CD4-positive, alpha-beta T cell (primary cell): ENCODE measurements at regions not wholly inside any gene's neighbourhood (a gene's known extent, or its start where the extent isn't known, plus 50 kb on each side); places are given as distances from the start of the nearest gene placed in this dataset.

Experiments used
- ATAC-seq: fragments of 200-7000 bp; cut with Tn5 transposase; one replicate; pipeline ENCODE4 v1.10.0; 2022; ENCODE audit warnings: mild to moderate bottlenecking; ENCODE audit not compliant: poor library complexity
- CTCF ChIA-PET: fragments of 350-600 bp; sonication (Branson Sonifier 250); formaldehyde crosslinking; loops from one replicate; lab custom pipeline; 2021; ENCODE audit warnings: antibody characterized with exemption, inconsistent platforms; lab: Charles Lee
- POLR2A ChIA-PET: fragments of 350-600 bp; sonication (Branson Sonifier 250); formaldehyde crosslinking; loops from one replicate; lab custom pipeline; 2021; ENCODE audit warnings: antibody characterized with exemption, inconsistent platforms; lab: Charles Lee
- DNase-seq, 14 experiments: peaks; one replicate each; pipeline ENCODE4 v3.0.0-alpha.2; 2013 to 2020; ENCODE audit warnings: mixed read lengths in 2 of 14
- H3K27ac ChIP-seq, 2 donors: one replicate each; pipeline versions ENCODE4 v1.5.1 to v1.7.0; 2013; ENCODE audit warnings: low read length in 2 of 2, low read depth in 1 of 2, mild to moderate bottlenecking in 1 of 2
- H3K27me3 ChIP-seq, 2 experiments: 1 replicate in 1 of 2; 2 replicates in 1 of 2; pipeline versions ENCODE4 v1.6.1 to v1.7.0; 2013; ENCODE audit warnings: low read length in 2 of 2, control low read depth in 1 of 2, mild to moderate bottlenecking in 1 of 2, moderate library complexity in 1 of 2; ENCODE audit not compliant: insufficient read depth in 2 of 2, control insufficient read depth in 1 of 2
- H3K36me3 ChIP-seq: one replicate; pipeline ENCODE4 v1.6.1; 2013; ENCODE audit warnings: low read length, control low read depth; ENCODE audit not compliant: insufficient read depth
- H3K4me1 ChIP-seq: one replicate; pipeline ENCODE4 v1.6.1; 2013; ENCODE audit warnings: low read length, control low read depth; ENCODE audit not compliant: insufficient read depth
- H3K4me3 ChIP-seq: one replicate; pipeline ENCODE4 v1.5.1; 2013; ENCODE audit warnings: mild to moderate bottlenecking, low read length, moderate library complexity
- H3K9me3 ChIP-seq, 2 experiments: 1 replicate in 1 of 2; 2 replicates in 1 of 2; pipeline versions ENCODE4 v1.6.1 to v1.7.0; 2013; ENCODE audit warnings: low read length in 2 of 2, mild to moderate bottlenecking in 2 of 2, control low read depth in 1 of 2, moderate library complexity in 1 of 2; ENCODE audit not compliant: control insufficient read depth in 1 of 2, insufficient read depth in 1 of 2
- H3K27ac Mint-ChIP-seq: one replicate; pipeline ENCODE4 v1.8.0; 2020; ENCODE audit warnings: mixed read lengths
- H3K27me3 Mint-ChIP-seq: one replicate; pipeline ENCODE4 v1.8.0; 2021; ENCODE audit warnings: mixed read lengths
- H3K36me3 Mint-ChIP-seq: one replicate; pipeline ENCODE4 v1.8.0; 2021; ENCODE audit warnings: low read depth, mixed read lengths
- H3K4me1 Mint-ChIP-seq: one replicate; pipeline ENCODE4 v1.8.0; 2021; ENCODE audit warnings: low read depth, mixed read lengths
- H3K4me3 Mint-ChIP-seq: one replicate; pipeline ENCODE4 v1.8.0; 2020; ENCODE audit warnings: mild to moderate bottlenecking, mixed read lengths
- H3K9me3 Mint-ChIP-seq: one replicate; pipeline ENCODE4 v1.8.0; 2020; ENCODE audit warnings: mixed read lengths
- intact Hi-C, 2 experiments: fragments of 100-400 bp; cut with DNase I in 1 of 2; cut with micrococcal nuclease in 1 of 2; formaldehyde crosslinking; loops; one replicate each; pipeline versions ENCODE4 v1.15.1 to v1.9.0; 2023 to 2025; cut with DNase I, micrococcal nuclease
- TF ChIP-seq, protein P1 (sequence below): fragments of 200-600 bp; IDR thresholded peaks from one replicate; pipeline ENCODE4 v1.8.0; 2022; ENCODE audit warnings: antibody characterized with exemption, mild to moderate bottlenecking

GRCh38 chr20:17872434-17872833 is 96.2 kb downstream of the SNX5 start:
- no peak for ATAC-seq
- H3K9me3 Mint-ChIP-seq, result no peaks in the 10 kb centered on the region
- Histone ChIP-seq H3K36me3 (no peaks in the 10 kb centered on the region), H3K27me3 (peaks cover 0 to 8% of the 10 kb centered on the region in 2 experiments), H3K4me1 (peaks cover 5% of the 10 kb centered on the region), H3K27ac (no peak overlapping the region), H3K4me3 (no peak overlapping the region), H3K9me3 (no peaks in the 10 kb centered on the region)
- H3K36me3 Mint-ChIP-seq, result no peaks in the 10 kb centered on the region
- intact Hi-C loops, result no loop called here
- ChIA-PET CTCF (no interaction called here), POLR2A (interaction anchor here (0.6 kb wide), 2 partner anchors 85 to 718 kb away, joined by 3 read pairs; no protein-coding TSS in a partner anchor)
- TF ChIP-seq, protein P1, sequence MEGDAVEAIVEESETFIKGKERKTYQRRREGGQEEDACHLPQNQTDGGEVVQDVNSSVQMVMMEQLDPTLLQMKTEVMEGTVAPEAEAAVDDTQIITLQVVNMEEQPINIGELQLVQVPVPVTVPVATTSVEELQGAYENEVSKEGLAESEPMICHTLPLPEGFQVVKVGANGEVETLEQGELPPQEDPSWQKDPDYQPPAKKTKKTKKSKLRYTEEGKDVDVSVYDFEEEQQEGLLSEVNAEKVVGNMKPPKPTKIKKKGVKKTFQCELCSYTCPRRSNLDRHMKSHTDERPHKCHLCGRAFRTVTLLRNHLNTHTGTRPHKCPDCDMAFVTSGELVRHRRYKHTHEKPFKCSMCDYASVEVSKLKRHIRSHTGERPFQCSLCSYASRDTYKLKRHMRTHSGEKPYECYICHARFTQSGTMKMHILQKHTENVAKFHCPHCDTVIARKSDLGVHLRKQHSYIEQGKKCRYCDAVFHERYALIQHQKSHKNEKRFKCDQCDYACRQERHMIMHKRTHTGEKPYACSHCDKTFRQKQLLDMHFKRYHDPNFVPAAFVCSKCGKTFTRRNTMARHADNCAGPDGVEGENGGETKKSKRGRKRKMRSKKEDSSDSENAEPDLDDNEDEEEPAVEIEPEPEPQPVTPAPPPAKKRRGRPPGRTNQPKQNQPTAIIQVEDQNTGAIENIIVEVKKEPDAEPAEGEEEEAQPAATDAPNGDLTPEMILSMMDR, result no peak
- DNase-seq, result no peak
- peaks cover 8% of the 10 kb centered on the region for H3K27me3 Mint-ChIP-seq
- no peak overlapping the region for H3K4me3 Mint-ChIP-seq
- no peak overlapping the region for H3K27ac Mint-ChIP-seq
- H3K4me1 Mint-ChIP-seq, result peaks cover 14% of the 10 kb centered on the region

DNA sequence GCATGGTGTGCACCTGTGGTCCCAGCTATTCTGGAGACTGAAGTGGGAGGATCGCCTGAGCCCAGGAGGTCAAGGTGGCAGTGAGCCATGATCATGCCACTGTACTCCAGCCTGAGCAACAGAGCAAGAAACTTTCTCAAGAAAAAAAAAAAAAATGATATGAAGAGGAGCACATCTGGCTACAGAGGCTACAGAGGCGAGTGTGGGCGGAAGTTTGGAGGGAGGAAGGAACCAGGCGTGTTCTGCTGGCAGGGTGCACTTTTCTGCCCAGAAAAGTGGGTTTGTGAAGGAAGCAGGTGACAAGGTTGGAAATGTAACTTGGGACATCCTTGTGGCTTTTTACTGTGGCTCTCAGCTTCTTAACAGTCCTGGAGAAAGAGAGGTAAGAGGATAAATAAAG is 96.7 kb downstream of the SNX5 start:
- ATAC-seq (no peak), DNase-seq (no peak)
- ChIA-PET POLR2A (interaction anchor here (0.6 kb wide), 3 partner anchors 84 to 718 kb away, joined by 3 read pairs; no protein-coding TSS in a partner anchor), CTCF (no interaction called here)
- no peaks in the 10 kb centered on the region for H3K9me3 Mint-ChIP-seq
- peaks cover 4% of the 10 kb centered on the region for H3K27me3 Mint-ChIP-seq
- intact Hi-C loops, result no loop called here
- Histone ChIP-seq H3K9me3 (no peaks in the 10 kb centered on the region), H3K36me3 (no peaks in the 10 kb centered on the region), H3K27ac (no peak overlapping the region), H3K4me3 (no peak overlapping the region), H3K4me1 (peaks cover 5% of the 10 kb centered on the region), H3K27me3 (peaks cover 0 to 8% of the 10 kb centered on the region in 2 experiments)
- peaks cover 11% of the 10 kb centered on the region for H3K4me1 Mint-ChIP-seq
- no peak overlapping the region for H3K4me3 Mint-ChIP-seq
- no peak overlapping the region for H3K27ac Mint-ChIP-seq
- TF ChIP-seq, protein P1, result no peak
- H3K36me3 Mint-ChIP-seq, result no peaks in the 10 kb centered on the region

DNA sequence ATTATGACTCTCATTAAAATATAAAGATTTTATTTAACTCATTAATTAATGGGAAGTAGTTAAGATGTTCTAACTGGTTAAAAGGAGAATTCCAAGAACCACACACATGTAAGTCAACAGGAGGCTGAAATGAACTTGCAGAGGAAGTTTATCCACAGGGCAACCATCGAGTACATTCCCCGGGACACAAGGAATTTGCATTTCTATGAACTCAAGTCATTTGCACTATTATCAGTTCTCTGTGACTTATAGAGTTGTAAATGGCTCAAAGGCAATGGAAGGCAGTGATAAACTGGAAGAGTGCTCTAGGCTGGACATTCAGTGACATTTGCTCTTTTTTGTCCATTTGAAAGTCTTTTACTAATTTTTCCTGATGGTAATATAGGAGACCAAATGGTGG is 97.4 kb downstream of the SNX5 start:
- TF ChIP-seq, protein P1, result no peak
- intact Hi-C loops, result no loop called here
- no peak overlapping the region for H3K4me3 Mint-ChIP-seq
- ATAC-seq (no peak), DNase-seq (no peak)
- POLR2A ChIA-PET, result no interaction called here
- Histone ChIP-seq H3K4me3 (no peak overlapping the region), H3K27me3 (peaks cover under 1 to 8% of the 10 kb centered on the region in 2 experiments), H3K4me1 (peaks cover 5% of the 10 kb centered on the region), H3K9me3 (no peaks in the 10 kb centered on the region), H3K27ac (no peak overlapping the region), H3K36me3 (no peaks in the 10 kb centered on the region)
- H3K36me3 Mint-ChIP-seq, result no peaks in the 10 kb centered on the region
- CTCF ChIA-PET, result no interaction called here
- no peak overlapping the region for H3K27ac Mint-ChIP-seq
- H3K9me3 Mint-ChIP-seq, result no peaks in the 10 kb centered on the region
- peaks cover 4% of the 10 kb centered on the region for H3K27me3 Mint-ChIP-seq
- peaks cover 11% of the 10 kb centered on the region for H3K4me1 Mint-ChIP-seq
